Peyer's patch (tissue), 4 donors: ENCODE measurements at regions not wholly inside any gene's neighbourhood (a gene's known extent, or its start where the extent isn't known, plus 50 kb on each side); places are given as distances from the start of the nearest gene placed in this dataset.

ENCODE experiments used
- CTCF ChIP-seq, 6 experiments: fragments of 450-650 bp in 4 of 6; fragments of 200-600 bp in 2 of 6; sonication (generic) in 1 of 6; IDR thresholded peaks; one replicate each; pipeline ENCODE4 v1.5.1; 2017 to 2019; ENCODE audit warnings: antibody characterized with exemption in 6 of 6, mild to moderate bottlenecking in 3 of 6, moderate library complexity in 1 of 6
- POLR2A ChIP-seq, 2 donors: fragments of 450-650 bp; IDR thresholded peaks; one replicate each; pipeline ENCODE4 v1.5.1; 2017; ENCODE audit warnings: antibody characterized with exemption in 2 of 2, mild to moderate bottlenecking in 2 of 2, moderate library complexity in 2 of 2

- TF ChIP-seq CTCF (IDR thresholded peaks at IDR 0.05) (no peak), POLR2A (IDR thresholded peaks at IDR 0.05) (no peak)
Observed at GRCh38 chr7:32154797-32155196, 84.6 kb upstream of the PDE1C start.
